HG02885 (cell line): ENCODE measurements at regions not wholly inside any gene's neighbourhood (a gene's known extent, or its start where the extent isn't known, plus 50 kb on each side); places are given as distances from the start of the nearest gene placed in this dataset.
"Not testable (repeated sequence)": the region's sequence is repeated elsewhere in the genome, so short reads cannot be mapped to it uniquely, and the experiment has no call there.

ENCODE experiments used
- ATAC-seq: cut with Tn5 transposase; IDR thresholded peaks from one replicate; pipeline ENCODE4 v1.9.1; 2021; ENCODE audit warnings: mild to moderate bottlenecking; ENCODE audit not compliant: unreplicated experiment, poor library complexity

DNA sequence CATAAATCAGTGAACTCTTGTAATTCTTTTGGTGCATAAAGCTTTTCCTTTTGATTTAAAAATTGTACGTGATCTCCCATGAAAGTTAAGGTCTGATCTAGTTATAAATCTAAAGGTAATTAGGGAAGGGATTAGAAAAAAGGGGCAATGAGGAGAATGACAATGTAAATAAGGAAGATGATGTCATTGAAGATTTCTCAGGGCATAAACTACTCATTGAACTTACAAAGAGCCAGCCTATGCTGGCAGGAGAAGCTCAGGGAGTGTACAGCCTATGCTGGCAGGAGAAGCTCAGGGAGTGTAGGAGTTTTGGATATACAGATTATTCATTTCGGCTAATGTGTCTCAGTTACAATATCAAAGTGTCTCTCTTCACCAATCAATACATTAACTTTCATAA is 1533.5 kb upstream of the ADGRL3 start:
- ATAC-seq = no peak

DNA sequence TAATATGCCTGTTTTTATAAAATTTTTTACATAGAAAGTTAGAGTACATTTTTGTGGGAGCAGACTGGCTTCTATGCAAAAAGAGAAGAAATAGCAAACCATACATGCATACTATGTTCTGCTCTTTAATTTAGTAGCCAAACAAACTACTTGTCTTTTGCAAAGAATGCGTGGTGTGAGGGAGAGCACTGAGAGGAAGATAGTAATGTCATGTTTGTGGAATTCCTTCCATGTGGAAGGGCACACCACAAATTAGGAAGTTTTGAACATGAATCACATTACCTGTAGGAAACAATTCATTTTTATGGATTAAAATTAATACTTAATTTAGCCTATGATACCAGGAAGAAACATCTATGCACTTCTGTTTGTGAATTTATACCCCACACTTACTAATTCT is 1529.1 kb upstream of the ADGRL3 start:
- ATAC-seq = no peak

DNA sequence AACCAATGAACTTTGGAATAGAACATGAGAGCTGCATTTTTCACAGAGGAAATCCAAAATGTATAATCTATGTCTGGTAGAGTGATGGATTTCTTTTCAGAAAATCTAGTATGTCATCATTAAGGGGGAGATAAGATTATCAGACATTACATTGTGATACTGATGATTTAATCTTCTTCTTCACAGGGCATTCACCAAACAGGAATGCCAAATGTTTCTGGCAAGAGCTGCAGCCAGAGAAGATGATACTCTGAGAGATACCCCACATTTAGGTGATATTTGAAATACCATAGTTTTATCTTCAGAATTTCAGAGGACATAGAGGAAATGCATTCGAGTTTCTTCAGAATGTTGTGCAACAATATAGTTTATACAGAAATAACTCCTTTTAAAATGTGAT is 1523.7 kb upstream of the ADGRL3 start:
- no peak for ATAC-seq

DNA sequence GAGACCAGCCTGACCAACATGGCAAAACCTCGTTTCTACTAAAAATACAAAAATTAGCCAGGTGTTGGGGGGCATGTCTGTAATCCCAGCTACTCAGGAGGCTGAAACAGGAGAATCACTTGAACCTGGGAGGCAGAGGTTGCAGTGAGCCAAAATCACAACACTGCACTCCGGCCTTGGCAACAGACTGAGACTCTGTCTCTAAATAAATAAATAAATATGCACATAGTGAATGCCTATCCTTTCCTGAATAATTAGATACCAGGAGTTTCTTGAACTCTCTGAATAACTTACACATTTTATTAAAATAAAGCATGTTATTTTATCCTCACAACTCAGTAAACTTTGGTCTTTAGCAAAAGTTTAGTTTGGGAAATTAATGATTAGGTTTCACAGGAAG is 1523.1 kb upstream of the ADGRL3 start:
- not testable (repeated sequence) for ATAC-seq

DNA sequence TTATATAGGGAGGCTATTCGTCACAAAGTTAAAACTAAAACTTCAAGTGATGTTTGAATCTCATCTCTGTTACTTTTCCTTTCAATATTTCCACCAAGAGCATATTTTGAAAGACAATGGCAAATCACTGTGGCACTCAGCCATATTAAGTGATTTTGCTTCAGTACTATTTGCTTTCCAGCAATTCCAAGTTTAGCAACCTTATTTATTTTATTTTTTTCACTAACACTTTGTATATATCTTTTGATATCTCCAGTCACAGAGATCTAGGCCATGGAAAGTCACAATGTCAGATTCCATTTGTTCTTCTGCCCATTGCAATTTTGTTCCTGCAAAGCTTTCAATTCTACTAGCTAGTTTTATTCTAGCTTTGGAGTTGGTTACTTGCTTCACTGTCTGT is 1514.5 kb upstream of the ADGRL3 start:
- no peak for ATAC-seq

DNA sequence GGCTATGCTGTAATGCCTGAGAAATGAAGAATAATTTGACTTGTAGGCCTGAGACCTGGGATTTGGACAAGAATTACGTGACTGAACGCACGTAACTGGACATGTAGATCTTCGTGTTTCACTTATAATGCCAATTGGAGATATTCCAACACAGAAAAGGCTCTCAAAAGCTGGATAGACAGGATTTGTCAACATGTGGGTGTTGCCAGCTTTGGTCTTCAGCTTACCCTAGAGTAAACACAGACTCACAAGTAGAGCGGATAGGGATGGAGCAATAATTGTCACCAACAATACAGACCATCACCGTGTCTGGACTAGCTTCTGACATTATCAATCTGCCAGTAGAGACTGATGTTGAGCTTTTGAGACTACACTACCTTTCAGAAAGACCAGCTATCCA is 1511.0 kb upstream of the ADGRL3 start:
- ATAC-seq = no peak

DNA sequence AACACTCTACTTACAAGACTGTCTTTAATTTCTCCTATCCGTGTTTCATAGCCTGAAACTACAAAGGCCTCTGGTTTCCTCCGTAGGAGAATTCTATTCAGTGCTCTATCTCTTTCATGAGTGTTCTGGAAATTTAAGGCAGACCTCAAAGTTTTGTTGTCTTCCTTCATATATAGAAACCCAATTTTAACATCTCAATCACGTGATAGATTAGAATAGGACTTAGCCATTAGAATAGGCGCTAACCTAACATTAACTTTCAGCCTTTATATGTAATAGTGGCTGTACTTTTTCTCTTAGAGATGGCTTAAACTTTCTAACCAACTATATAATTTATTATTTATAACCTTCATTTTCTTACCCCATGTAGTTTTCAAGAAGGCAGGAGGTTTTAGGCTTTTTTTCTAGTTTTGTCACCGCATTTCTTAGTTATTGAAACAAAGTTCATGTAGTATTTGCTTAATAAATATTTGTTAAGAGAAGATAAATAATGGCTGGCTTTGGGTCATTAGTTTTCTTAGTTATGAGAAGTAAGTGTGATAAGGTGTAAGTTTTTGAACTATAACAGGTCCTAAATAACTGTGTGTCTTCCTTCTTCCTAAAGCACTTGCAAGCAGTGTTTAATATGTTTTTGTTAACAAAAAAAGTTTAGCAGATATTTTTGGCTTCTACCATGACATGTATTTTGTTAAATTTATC is 1504.6 kb upstream of the ADGRL3 start:
- no peak for ATAC-seq

DNA sequence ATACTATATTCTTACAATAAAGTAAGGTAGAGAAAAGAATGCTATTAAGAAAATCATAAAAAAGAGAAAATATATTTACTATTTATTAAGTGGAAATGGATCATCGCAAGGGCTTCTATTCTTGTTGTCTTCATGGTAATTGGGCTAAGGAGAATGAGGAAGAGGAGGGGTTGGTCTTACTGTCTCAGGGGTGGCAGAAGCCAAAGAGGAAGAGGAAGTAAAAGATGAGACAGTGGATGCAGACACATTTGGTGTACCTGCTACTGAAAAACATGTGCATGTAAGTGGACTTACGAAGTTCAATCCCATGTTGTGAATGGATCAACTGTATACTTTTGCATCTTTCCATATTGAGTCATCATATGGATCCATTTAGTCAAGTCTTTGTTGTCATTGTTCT is 1502.1 kb upstream of the ADGRL3 start:
- ATAC-seq = no peak

DNA sequence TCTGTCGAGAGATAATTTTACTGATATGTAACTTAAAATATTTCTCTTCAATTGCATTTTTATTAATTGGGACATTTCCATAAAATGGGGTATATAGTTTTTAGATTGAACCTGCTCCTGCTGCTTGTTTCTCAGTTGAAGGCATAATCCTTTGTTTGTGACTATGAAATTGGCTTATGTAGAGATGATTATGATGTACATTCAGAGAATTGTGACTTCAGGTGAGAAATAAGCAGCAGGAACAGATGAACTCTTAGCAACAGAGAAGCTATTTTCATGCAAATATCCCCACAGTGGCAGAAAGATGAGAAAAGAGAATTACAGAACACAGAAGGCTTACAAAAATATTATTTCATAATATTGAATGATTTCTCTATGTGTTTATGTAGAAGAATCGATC is 1499.5 kb upstream of the ADGRL3 start:
- no peak for ATAC-seq

DNA sequence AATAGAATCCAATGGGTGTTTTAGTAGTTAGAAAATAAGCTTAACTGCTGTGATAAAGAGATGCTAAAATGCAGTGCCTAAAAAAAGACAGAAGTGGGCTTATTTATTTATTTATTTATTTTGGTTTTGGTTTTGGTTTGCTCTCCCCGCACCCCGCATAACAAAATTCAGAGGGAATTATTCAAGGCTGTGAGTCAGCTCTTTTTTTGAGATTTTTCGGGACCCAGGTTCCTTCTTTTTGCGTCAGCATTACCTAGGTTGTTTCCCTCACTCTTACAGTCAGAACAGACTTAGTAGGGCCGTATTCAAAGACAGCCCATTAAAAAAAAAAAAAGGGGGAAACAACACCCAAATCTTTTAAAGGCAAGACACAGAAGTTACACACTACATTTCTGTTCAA is 1495.5 kb upstream of the ADGRL3 start:
- no peak for ATAC-seq

DNA sequence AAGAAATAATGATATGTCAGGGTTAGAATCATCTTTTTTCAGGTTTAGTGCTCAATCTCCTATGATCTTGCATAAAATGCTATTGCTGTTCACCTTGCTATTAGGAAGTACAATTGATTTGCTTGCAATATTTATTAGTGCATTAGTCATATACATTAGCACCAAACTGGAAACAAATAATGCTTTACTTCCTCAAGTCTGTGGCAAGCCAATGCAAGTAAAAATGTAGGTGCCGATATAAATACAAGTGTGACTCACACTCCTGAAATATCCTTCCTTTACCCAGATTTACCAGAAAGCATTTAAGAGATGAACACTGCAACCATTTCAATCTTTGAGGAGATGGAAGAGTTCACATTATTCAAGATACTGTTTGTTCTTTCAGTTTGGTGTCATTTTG is 1487.7 kb upstream of the ADGRL3 start:
- no peak for ATAC-seq

DNA sequence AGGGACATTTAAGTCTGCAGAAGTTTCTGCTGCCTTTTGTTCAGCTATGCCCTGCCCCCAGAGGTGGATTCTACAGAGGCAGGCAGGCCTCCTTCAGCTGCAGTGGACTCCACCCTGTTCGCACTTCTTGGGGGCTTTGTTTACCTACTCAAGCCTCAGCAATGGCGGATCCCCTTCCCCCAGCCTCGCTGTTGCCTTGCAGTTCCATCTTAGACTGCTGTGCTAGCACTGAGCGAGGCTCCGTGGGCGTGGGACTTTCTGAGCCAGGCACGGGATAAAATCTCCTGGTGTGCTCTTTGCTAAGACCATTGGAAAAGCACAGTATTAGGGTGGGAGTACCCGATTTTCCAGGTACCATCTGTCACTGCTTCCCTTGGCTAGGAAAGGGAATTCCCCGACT is 1475.8 kb upstream of the ADGRL3 start:
- ATAC-seq = not testable (repeated sequence)

DNA sequence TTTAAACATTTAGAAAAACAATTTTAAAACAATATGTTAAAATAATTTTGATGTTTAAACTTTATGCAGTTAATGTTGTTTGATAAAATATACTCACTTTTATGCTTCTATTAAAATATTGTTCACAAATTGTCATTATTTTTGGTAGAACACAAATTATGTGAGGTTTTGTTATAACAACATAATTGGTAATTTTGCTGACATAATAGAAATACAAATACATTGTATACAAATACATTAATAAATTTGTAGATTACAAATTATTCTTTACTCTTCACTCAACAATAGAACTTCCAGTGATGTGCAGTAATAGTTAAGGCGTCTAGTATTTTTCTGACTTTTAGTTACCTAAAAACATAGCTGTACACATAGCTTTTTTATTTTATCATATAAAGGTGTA is 1472.4 kb upstream of the ADGRL3 start:
- no peak for ATAC-seq

DNA sequence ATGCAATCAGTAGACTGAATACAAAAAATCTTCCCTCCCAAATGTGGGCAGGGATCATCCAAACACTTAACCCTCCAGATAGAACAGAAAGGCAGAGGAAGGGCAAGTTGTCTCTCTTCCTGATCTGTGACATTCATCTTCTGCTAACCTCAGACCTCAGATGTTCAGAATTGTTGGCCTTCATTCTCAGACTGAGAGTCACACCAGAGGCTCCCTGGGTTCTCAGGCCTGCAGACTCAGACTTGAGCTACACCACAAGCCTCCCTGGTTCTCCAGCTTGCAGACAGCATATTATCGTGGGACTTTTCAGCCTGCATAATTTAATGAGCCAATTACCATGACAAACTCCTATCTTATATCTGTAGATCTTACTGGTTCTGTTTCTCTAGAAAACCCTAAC is 1471.6 kb upstream of the ADGRL3 start:
- no peak for ATAC-seq

DNA sequence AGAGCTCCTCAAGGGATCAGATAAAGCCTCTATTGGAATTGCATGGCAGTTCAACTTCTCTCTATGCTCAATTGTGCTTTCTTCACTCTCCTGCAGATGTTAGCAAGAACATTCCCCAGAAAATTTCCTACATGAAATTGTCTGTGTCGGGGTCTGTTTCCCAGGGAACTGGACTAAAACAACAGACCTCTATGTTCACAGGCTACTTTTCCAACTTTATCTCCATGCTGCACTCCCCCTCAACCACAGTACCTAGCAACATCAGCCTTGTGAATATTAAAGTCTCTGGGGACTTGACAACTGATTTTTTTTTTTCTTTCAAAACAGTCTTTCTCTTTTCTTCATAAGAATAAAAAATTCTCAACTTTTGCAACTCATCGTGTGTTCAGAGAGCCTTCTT is 1470.8 kb upstream of the ADGRL3 start:
- no peak for ATAC-seq

DNA sequence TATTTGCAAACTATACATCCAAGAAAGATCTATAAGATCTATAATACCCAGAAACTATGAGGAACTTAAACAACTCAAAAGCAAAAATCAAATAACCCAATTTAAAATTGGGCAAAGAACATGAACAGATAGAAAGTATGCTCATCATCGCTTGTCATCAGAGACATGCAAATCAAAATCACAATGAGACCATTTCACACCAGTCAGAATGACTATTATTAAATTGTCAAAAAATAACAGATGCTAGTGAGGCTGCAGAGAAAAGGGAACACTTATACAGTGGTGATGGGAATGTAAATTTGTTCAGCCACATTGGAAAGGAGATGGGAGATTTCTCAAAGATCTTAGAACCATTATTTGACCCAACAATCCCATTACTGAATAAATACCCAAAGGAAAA is 1451.7 kb upstream of the ADGRL3 start:
- no peak for ATAC-seq

DNA sequence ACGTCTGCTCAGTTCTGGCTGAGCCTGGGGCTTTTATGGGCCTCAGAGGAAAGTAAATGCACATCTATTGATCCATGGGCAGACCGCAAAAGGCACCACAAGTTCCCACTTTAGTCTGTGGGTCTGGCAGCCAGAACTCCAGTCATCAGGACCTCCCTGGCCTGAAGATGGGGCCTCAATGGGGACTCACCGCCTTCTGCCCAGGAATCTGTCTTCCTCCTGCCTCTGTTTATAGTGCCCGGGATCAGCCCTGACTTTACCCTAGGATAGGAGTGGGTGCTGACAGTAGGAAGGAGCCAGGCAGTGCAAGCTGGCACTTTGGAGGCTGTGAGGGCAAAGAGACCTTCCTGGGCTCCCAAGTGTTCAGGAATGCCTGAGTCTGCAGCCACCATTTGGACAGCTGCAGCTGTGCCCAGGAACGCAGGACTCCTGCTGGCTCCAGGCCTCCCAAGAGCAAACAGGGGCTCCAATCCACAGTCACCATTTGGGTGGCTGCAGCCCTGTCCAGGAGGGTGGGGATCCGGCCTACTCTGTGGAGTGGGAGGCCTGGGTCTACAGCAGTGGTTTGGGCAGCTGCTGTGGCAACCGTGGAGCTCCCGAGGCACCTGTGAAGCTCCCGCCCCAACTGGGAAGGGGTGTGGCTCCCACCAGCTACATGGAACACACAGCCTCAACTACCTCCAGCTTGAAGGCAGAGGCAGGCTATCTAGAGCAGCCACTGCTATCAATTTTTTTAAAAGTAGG is 1440.9 kb upstream of the ADGRL3 start:
- ATAC-seq = no peak

DNA sequence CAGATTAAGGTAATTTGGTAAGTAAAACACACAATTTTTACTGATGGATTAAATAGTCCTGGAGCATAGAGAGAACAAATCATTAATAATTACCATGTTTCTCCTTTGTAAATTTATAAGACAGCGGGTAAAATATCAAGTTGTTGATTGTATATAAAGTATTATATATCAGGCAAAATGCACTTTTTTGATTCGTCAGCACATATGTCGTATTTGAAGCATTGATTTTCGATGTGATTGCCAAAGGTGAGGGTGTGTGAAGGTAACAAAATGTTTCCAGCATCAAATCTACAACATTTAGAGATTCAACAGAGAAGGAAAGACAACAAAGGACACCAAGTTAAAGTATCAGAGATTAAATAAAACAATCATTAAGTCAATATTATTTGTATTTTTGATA is 1437.8 kb upstream of the ADGRL3 start:
- ATAC-seq = no peak

DNA sequence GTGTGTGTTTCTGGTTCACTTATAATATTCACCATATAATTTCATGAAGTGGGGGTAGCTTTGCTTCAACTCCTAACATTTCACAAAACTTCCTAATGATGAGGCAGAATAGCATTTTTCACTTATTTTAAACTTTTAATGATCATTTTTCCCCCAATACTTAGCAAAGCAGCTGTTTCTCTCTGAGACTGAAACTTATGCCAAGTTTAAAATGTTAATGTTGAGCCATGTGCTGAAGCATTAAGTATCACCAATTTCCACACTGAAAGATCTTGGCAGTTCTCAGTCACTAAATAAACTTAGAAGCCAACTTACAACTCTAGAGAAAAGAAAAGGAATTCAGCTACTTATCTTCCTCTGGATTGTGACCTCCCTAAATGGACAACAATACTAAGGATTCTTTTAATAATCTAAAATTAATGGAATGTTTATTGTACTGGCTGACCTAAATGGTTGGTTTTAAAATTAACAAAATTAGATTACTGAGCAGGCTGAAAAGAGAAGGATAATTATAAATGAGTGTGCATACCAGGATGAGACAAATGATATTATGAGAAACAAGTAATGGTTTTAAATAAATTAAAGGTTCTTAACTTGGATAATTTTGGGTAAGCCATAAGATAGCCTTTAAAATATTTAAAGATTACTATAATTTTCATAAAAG is 1429.4 kb upstream of the ADGRL3 start:
- no peak for ATAC-seq

DNA sequence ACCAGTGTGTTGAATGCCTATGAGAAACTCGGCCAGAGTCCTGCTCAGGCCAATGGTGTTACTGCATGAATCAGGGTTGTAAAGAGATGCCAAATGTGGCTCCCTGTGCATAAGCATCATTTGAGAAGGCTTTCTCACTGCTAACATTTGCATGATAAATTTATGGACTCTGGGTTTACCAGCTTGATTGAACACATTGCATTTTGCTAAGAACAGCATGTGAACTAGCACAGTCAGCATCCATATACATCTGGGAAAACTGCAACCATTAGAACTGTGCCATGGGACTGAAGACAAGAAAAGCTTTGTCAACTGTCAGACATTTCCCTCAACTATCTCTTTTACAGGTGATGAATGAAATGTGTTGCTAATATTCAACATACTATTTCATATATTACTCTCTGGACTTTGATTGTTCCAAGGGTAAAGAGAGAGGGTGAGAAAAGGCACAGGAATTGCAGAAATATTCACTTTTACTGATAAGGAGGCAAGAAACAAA is 1427.4 kb upstream of the ADGRL3 start:
- ATAC-seq = no peak

DNA sequence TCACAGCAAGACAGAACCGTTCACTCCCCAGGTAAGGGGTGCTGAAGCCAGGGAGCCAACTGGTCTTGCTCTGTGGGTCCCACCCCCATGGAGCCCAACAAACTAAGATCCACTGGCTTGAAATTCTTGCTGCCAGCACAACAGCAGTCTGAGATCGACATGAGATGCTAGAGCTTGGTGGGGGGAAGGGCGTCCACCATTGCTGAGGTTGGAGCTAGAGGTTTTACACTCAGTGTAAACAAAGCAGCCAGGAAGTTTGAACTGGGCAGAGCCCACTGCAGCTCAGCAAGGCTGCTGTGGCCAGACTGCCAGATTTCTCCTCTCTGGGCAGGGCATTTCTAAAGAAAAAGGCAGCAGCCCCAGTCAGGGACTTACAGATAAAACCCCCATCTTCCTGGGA is 1419.9 kb upstream of the ADGRL3 start:
- not testable (repeated sequence) for ATAC-seq
